ENCODE measurements at regions not wholly inside any gene's neighbourhood (a gene's known extent, or its start where the extent isn't known, plus 50 kb on each side); places are given as distances from the start of the nearest gene placed in this dataset.

DNA sequence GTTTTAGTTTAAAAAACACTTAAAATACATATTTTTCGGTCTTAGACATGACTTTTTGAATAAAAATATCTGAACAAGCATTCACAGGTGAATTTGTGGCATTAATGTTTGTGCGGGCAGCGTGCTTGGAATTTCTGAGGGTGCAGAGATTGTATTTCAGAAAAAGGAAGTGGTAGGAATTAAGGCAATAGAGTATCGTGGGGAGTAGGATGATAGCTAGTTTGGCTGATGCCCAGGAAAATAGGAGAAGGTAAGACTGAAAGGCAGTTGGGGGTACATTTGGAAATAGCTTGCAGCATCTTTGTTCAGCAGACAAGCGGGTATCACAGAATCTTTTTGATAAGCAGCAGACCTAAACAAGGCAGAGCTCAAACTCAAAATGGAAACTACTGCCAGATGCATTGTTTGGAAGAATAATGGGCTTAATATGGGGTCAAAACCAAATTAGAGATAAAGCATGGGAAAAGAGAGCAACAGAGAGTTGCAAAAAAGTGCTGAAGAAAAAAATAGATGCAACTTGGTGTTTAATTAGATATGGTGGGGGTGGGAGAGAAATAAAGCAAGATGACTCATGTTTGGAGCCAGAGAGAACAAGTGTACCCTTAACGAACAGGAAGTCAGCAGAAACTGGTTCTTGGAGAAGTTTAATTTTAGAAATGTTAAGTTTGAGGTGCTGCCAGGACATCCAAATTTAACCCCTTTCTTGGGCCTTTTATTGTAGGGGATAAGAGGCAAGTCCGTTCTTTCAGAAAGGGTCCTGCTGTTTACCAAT, 85.7 kb upstream of the ARRDC3 start (continued):
- TF ChIP-seq, protein P1, sequence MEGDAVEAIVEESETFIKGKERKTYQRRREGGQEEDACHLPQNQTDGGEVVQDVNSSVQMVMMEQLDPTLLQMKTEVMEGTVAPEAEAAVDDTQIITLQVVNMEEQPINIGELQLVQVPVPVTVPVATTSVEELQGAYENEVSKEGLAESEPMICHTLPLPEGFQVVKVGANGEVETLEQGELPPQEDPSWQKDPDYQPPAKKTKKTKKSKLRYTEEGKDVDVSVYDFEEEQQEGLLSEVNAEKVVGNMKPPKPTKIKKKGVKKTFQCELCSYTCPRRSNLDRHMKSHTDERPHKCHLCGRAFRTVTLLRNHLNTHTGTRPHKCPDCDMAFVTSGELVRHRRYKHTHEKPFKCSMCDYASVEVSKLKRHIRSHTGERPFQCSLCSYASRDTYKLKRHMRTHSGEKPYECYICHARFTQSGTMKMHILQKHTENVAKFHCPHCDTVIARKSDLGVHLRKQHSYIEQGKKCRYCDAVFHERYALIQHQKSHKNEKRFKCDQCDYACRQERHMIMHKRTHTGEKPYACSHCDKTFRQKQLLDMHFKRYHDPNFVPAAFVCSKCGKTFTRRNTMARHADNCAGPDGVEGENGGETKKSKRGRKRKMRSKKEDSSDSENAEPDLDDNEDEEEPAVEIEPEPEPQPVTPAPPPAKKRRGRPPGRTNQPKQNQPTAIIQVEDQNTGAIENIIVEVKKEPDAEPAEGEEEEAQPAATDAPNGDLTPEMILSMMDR (conservative IDR thresholded peaks at IDR 0.05; ENCODE audit: low read depth in 2 of 2): no peak
- no peak for TF ChIP-seq JUNB (IDR thresholded peaks at IDR 0.05; ENCODE audit: unreplicated experiment)
- TF ChIP-seq, protein P2, sequence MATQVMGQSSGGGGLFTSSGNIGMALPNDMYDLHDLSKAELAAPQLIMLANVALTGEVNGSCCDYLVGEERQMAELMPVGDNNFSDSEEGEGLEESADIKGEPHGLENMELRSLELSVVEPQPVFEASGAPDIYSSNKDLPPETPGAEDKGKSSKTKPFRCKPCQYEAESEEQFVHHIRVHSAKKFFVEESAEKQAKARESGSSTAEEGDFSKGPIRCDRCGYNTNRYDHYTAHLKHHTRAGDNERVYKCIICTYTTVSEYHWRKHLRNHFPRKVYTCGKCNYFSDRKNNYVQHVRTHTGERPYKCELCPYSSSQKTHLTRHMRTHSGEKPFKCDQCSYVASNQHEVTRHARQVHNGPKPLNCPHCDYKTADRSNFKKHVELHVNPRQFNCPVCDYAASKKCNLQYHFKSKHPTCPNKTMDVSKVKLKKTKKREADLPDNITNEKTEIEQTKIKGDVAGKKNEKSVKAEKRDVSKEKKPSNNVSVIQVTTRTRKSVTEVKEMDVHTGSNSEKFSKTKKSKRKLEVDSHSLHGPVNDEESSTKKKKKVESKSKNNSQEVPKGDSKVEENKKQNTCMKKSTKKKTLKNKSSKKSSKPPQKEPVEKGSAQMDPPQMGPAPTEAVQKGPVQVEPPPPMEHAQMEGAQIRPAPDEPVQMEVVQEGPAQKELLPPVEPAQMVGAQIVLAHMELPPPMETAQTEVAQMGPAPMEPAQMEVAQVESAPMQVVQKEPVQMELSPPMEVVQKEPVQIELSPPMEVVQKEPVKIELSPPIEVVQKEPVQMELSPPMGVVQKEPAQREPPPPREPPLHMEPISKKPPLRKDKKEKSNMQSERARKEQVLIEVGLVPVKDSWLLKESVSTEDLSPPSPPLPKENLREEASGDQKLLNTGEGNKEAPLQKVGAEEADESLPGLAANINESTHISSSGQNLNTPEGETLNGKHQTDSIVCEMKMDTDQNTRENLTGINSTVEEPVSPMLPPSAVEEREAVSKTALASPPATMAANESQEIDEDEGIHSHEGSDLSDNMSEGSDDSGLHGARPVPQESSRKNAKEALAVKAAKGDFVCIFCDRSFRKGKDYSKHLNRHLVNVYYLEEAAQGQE (IDR thresholded peaks at IDR 0.05; ENCODE audit: unreplicated experiment): no peak

DNA sequence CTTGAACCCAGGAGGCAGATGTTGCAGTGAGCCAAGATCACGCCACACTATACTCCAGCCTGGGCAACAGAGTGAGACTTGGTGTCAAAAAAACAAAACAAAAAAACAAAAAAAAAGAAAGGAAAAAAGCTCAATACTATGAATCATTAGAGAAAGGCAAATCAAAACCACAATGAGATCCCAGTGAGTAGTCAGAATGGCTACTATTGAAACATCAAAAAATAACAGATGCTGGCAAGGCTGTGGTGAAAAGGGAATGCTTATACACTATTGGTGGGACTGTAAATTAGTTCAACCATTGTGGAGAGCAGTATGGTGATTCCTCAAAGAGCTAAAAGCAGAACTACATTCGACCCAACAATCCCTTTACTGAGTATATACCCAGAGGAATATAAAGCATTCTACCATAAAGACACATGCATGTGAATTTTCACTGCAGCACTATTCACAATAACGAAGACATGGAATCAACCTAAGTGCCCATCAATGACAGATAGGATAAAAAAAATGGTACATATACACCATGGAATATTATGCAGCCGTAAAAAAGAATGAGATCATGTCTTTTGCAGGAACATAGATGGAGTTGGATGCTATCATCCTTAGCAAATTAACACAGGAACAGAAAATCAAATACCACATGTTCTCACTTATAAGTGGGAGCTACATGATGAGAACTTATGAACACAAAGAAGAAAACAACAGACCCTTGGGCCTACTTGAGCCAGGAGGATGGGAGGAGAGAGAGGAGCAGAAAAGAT, 81.9 kb upstream of the ARRDC3 start:
- DNase-seq (ENCODE audit: low spot score) (no peak), ATAC-seq (no peak)
- no peaks in the 10 kb centered on the region for H3F3A ChIP-seq (replicated peaks; ENCODE audit: low read depth)
- H3K4me3 ChIP-seq: no peak overlapping the region
- Mint-ChIP-seq H3K9me3 (no peaks in the 10 kb centered on the region), H3K27me3 (ENCODE audit: insufficient read depth, low read depth, poor library complexity) (peaks cover 4% of the 10 kb centered on the region), H3K4me1 (no peaks in the 10 kb centered on the region; the same call in 2 of the 3 replicates), H3K4me3 (no peak overlapping the region), H3K36me3 (ENCODE audit: low read depth) (no peaks in the 10 kb centered on the region), H3K27ac (no peak overlapping the region)
- no peaks in the 10 kb centered on the region for H3K4me1 ChIP-seq (ENCODE audit: insufficient read depth)
- no peaks in the 10 kb centered on the region for H4K20me1 ChIP-seq (replicated peaks; ENCODE audit: insufficient read depth)
- no peaks in the 10 kb centered on the region for H3K36me3 ChIP-seq (ENCODE audit: insufficient read depth)
- H3K9me2 ChIP-seq (ENCODE audit: insufficient read depth): no peaks in the 10 kb centered on the region
- no peak overlapping the region for H3K4me2 ChIP-seq
- H3K79me2 ChIP-seq (replicated peaks; ENCODE audit: insufficient read depth): no peaks in the 10 kb centered on the region
- no peaks in the 10 kb centered on the region for H3K27me3 ChIP-seq (ENCODE audit: insufficient read depth)
- no peak overlapping the region for H3K27ac ChIP-seq (ENCODE audit: low read depth)
- no peak overlapping the region for H2AFZ ChIP-seq
- TF ChIP-seq, protein P1 (conservative IDR thresholded peaks at IDR 0.05; ENCODE audit: low read depth in 2 of 2): no peak
- TF ChIP-seq ZNF331 (CRISPR knock-in tag; IDR thresholded peaks at IDR 0.05; ENCODE audit: low read depth) (no peak), ZNF114 (CRISPR knock-in tag; IDR thresholded peaks at IDR 0.05) (no peak), CREB1 (CRISPR knock-in tag; IDR thresholded peaks at IDR 0.05; ENCODE audit: low read depth) (no peak), POLR2AphosphoS5 (IDR thresholded peaks at IDR 0.05; ENCODE audit: low read depth) (no peak), EZH2 (IDR thresholded peaks at IDR 0.05; ENCODE audit: low read depth, unreplicated experiment) (no peak)
- TF ChIP-seq, protein P3, sequence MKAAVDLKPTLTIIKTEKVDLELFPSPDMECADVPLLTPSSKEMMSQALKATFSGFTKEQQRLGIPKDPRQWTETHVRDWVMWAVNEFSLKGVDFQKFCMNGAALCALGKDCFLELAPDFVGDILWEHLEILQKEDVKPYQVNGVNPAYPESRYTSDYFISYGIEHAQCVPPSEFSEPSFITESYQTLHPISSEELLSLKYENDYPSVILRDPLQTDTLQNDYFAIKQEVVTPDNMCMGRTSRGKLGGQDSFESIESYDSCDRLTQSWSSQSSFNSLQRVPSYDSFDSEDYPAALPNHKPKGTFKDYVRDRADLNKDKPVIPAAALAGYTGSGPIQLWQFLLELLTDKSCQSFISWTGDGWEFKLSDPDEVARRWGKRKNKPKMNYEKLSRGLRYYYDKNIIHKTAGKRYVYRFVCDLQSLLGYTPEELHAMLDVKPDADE (IDR thresholded peaks at IDR 0.05): no peak

Measured in GM23338 (cell line).